SK-N-MC (cell line): ENCODE measurements at regions not wholly inside any gene's neighbourhood (a gene's known extent, or its start where the extent isn't known, plus 50 kb on each side); places are given as distances from the start of the nearest gene placed in this dataset.

Experiments
- EZH2 ChIP-seq: fragments of 200-600 bp; sonication (generic); IDR thresholded peaks from one replicate; pipeline ENCODE4 v1.6.1; 2017; ENCODE audit warnings: antibody characterized with exemption
- POLR2AphosphoS5 ChIP-seq: IDR thresholded peaks from 2 replicates; pipeline ENCODE4 v1.6.1; 2012; ENCODE audit warnings: mild to moderate bottlenecking, low read depth, low read length, borderline replicate concordance

GRCh38 chr1:221888801-221889200 lies 146.9 kb upstream of the DUSP10 start:
- TF ChIP-seq POLR2AphosphoS5 = no peak
- TF ChIP-seq EZH2 = no peak
